HEK293 (cell line): ENCODE measurements at regions not wholly inside any gene's neighbourhood (a gene's known extent, or its start where the extent isn't known, plus 50 kb on each side); places are given as distances from the start of the nearest gene placed in this dataset.

Source experiments
- CTCF ChIA-PET: fragments of 350-600 bp; formaldehyde crosslinking; extraction: SDS; loops from one replicate; lab custom pipeline; 2021; ENCODE audit warnings: antibody characterized with exemption; lab: Yijun Ruan, JAX
- POLR2A ChIA-PET: fragments of 300-600 bp; formaldehyde crosslinking; extraction: SDS; loops from one replicate; lab custom pipeline; 2020; ENCODE audit warnings: antibody characterized with exemption, inconsistent platforms; lab: Yijun Ruan, JAX
- H3K27ac ChIP-seq: fragments of 200-500 bp; sonication (Bioruptor generic); 2 replicates; pipeline ENCODE4 v1.5.1; 2014; ENCODE audit warnings: low read depth, low read length, control low read depth, inconsistent platforms; ENCODE audit errors: extremely low read depth
- H3K36me3 ChIP-seq, 2 experiments: fragments of 200-500 bp in 1 of 2; sonication (Bioruptor generic) in 1 of 2; 1 replicate in 1 of 2; 2 replicates in 1 of 2; pipeline ENCODE4 v1.5.1; 2014 to 2017; ENCODE audit warnings: inconsistent platforms in 2 of 2, low read length in 2 of 2; ENCODE audit not compliant: control insufficient read depth in 2 of 2, insufficient read depth in 1 of 2
- H3K4me1 ChIP-seq: fragments of 200-500 bp; sonication (Bioruptor generic); 2 replicates; pipeline ENCODE4 v1.5.1; 2014; ENCODE audit warnings: mild to moderate bottlenecking, low read length, inconsistent platforms; ENCODE audit not compliant: control insufficient read depth, insufficient read depth
- H3K4me3 ChIP-seq: 2 replicates; pipeline ENCODE4 v1.5.1; 2011; ENCODE audit warnings: low read depth, mild to moderate bottlenecking, control low read depth, low read length, moderate library complexity
- H3K9me3 ChIP-seq: fragments of 200-500 bp; sonication (Bioruptor generic); 2 replicates; pipeline ENCODE4 v1.5.1; 2014; ENCODE audit warnings: low read depth, low read length, inconsistent platforms; ENCODE audit not compliant: control insufficient read depth, insufficient read depth
- WT1 ChIP-seq: fragments of 450-650 bp; formaldehyde crosslinking; IDR thresholded peaks from 2 replicates; pipeline ENCODE4 v1.5.1; 2016; ENCODE audit warnings: missing biosample characterization, missing genetic modification characterization
- ZBTB1 ChIP-seq: fragments of 450-650 bp; formaldehyde crosslinking; IDR thresholded peaks from 2 replicates; pipeline ENCODE4 v1.5.1; 2016; ENCODE audit warnings: missing biosample characterization, missing genetic modification characterization
- ZFHX2 ChIP-seq: fragments of 450-650 bp; formaldehyde crosslinking; conservative IDR thresholded peaks from 2 replicates; pipeline ENCODE4 v1.5.1; 2016; ENCODE audit warnings: missing biosample characterization, missing genetic modification characterization
- ZNF133 ChIP-seq: fragments of 450-650 bp; formaldehyde crosslinking; IDR thresholded peaks from 2 replicates; pipeline ENCODE4 v1.5.1; 2016; ENCODE audit warnings: missing biosample characterization, missing genetic modification characterization
- ZNF138 ChIP-seq: fragments of 450-650 bp; formaldehyde crosslinking; IDR thresholded peaks from 2 replicates; pipeline ENCODE4 v1.5.1; 2016; ENCODE audit warnings: missing biosample characterization, missing genetic modification characterization, borderline replicate concordance
- ZNF2 ChIP-seq: fragments of 450-650 bp; formaldehyde crosslinking; IDR thresholded peaks from 2 replicates; pipeline ENCODE4 v1.5.1; 2016; ENCODE audit warnings: missing biosample characterization, missing genetic modification characterization
- ZNF23 ChIP-seq: fragments of 450-650 bp; formaldehyde crosslinking; IDR thresholded peaks from 2 replicates; pipeline ENCODE4 v1.5.1; 2016; ENCODE audit warnings: missing biosample characterization, missing genetic modification characterization, borderline replicate concordance
- ZNF391 ChIP-seq: fragments of 450-650 bp; formaldehyde crosslinking; IDR thresholded peaks from 2 replicates; pipeline ENCODE4 v1.5.1; 2016; ENCODE audit warnings: low read depth, missing biosample characterization, missing genetic modification characterization, borderline replicate concordance
- ZNF548 ChIP-seq: fragments of 450-650 bp; formaldehyde crosslinking; IDR thresholded peaks from 2 replicates; pipeline ENCODE4 v1.5.1; 2016; ENCODE audit warnings: missing biosample characterization, missing genetic modification characterization
- ZNF571 ChIP-seq: fragments of 450-650 bp; formaldehyde crosslinking; IDR thresholded peaks from 2 replicates; pipeline ENCODE4 v1.5.0; 2017; ENCODE audit warnings: missing biosample characterization, missing genetic modification characterization
- ZNF629 ChIP-seq: fragments of 450-650 bp; formaldehyde crosslinking; IDR thresholded peaks from 2 replicates; pipeline ENCODE4 v1.5.1; 2017; ENCODE audit warnings: missing biosample characterization, missing genetic modification characterization
- ZNF792 ChIP-seq: fragments of 450-650 bp; formaldehyde crosslinking; IDR thresholded peaks from 2 replicates; pipeline ENCODE4 v1.5.1; 2016; ENCODE audit warnings: missing biosample characterization, missing genetic modification characterization
- ZSCAN23 ChIP-seq: fragments of 450-650 bp; formaldehyde crosslinking; IDR thresholded peaks from 2 replicates; pipeline ENCODE4 v1.5.1; 2016; ENCODE audit warnings: missing biosample characterization, missing genetic modification characterization
- ZSCAN30 ChIP-seq: fragments of 450-650 bp; IDR thresholded peaks from 2 replicates; pipeline ENCODE4 v1.5.1; 2018; ENCODE audit warnings: missing biosample characterization, mild to moderate bottlenecking, missing genetic modification characterization, moderate library complexity
- TF ChIP-seq, protein P1 (sequence below): fragments of 450-650 bp; IDR thresholded peaks from 2 replicates; pipeline ENCODE4 v1.5.1; 2018; ENCODE audit warnings: missing biosample characterization, mild to moderate bottlenecking, missing genetic modification characterization
- TF ChIP-seq, protein P2 (sequence below): fragments of 450-650 bp; formaldehyde crosslinking; IDR thresholded peaks from 2 replicates; pipeline ENCODE4 v1.5.1; 2016; ENCODE audit warnings: missing biosample characterization, missing genetic modification characterization
- TF ChIP-seq, protein P3 (sequence below): fragments of 450-650 bp; formaldehyde crosslinking; IDR thresholded peaks from 2 replicates; pipeline ENCODE4 v1.5.1; 2016; ENCODE audit warnings: missing biosample characterization, missing genetic modification characterization
- TF ChIP-seq, protein P4 (sequence below): fragments of 450-650 bp; formaldehyde crosslinking; IDR thresholded peaks from 2 replicates; pipeline ENCODE4 v1.5.1; 2017; ENCODE audit warnings: missing biosample characterization, missing genetic modification characterization
- TF ChIP-seq, protein P5 (sequence below): fragments of 450-650 bp; formaldehyde crosslinking; IDR thresholded peaks from 2 replicates; pipeline ENCODE4 v1.5.1; 2016; ENCODE audit warnings: missing biosample characterization, missing genetic modification characterization
- TF ChIP-seq, protein P6 (sequence below): fragments of 450-650 bp; formaldehyde crosslinking; IDR thresholded peaks from 2 replicates; pipeline ENCODE4 v1.5.1; 2016; ENCODE audit warnings: missing biosample characterization, missing genetic modification characterization, borderline replicate concordance

DNA sequence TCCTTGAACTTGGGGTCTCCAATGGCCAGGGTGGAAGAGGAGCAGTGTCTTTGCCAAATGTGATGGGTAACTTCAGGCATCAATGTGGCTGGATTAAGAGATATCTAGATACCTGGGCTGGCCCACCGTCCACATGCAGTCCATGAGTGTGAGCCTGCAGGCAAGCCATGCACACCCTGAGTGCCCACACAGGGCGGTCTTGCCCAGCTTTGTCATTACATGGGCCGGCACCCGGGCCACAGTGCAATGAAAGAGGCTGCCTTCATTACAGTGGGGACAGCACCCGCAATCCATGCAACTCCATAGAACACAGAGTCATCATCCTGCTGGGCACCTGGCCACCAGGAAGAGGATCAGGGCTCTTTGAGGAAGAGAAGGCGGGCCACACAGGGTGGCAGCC, 263.8 kb upstream of the IRX1 start (continued):
- TF ChIP-seq, protein P1, sequence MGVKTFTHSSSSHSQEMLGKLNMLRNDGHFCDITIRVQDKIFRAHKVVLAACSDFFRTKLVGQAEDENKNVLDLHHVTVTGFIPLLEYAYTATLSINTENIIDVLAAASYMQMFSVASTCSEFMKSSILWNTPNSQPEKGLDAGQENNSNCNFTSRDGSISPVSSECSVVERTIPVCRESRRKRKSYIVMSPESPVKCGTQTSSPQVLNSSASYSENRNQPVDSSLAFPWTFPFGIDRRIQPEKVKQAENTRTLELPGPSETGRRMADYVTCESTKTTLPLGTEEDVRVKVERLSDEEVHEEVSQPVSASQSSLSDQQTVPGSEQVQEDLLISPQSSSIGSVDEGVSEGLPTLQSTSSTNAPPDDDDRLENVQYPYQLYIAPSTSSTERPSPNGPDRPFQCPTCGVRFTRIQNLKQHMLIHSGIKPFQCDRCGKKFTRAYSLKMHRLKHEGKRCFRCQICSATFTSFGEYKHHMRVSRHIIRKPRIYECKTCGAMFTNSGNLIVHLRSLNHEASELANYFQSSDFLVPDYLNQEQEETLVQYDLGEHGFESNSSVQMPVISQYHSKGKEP = no peak
- no peak for TF ChIP-seq ZNF571
- TF ChIP-seq ZNF792 (tag by site-specific recombination) = no peak
- no peak for TF ChIP-seq ZFHX2 (tag by site-specific recombination)
- TF ChIP-seq ZNF548 (tag by site-specific recombination) = no peak
- TF ChIP-seq WT1 (tag by site-specific recombination) = no peak
- TF ChIP-seq, protein P2, sequence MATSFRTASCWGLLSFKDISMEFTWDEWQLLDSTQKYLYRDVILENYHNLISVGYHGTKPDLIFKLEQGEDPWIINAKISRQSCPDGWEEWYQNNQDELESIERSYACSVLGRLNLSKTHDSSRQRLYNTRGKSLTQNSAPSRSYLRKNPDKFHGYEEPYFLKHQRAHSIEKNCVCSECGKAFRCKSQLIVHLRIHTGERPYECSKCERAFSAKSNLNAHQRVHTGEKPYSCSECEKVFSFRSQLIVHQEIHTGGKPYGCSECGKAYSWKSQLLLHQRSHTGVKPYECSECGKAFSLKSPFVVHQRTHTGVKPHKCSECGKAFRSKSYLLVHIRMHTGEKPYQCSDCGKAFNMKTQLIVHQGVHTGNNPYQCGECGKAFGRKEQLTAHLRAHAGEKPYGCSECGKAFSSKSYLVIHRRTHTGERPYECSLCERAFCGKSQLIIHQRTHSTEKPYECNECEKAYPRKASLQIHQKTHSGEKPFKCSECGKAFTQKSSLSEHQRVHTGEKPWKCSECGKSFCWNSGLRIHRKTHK = no peak
- no peak for TF ChIP-seq ZSCAN30
- no peak for TF ChIP-seq ZSCAN23 (tag by site-specific recombination)
- TF ChIP-seq ZNF138 (tag by site-specific recombination) = no peak
- TF ChIP-seq, protein P3, sequence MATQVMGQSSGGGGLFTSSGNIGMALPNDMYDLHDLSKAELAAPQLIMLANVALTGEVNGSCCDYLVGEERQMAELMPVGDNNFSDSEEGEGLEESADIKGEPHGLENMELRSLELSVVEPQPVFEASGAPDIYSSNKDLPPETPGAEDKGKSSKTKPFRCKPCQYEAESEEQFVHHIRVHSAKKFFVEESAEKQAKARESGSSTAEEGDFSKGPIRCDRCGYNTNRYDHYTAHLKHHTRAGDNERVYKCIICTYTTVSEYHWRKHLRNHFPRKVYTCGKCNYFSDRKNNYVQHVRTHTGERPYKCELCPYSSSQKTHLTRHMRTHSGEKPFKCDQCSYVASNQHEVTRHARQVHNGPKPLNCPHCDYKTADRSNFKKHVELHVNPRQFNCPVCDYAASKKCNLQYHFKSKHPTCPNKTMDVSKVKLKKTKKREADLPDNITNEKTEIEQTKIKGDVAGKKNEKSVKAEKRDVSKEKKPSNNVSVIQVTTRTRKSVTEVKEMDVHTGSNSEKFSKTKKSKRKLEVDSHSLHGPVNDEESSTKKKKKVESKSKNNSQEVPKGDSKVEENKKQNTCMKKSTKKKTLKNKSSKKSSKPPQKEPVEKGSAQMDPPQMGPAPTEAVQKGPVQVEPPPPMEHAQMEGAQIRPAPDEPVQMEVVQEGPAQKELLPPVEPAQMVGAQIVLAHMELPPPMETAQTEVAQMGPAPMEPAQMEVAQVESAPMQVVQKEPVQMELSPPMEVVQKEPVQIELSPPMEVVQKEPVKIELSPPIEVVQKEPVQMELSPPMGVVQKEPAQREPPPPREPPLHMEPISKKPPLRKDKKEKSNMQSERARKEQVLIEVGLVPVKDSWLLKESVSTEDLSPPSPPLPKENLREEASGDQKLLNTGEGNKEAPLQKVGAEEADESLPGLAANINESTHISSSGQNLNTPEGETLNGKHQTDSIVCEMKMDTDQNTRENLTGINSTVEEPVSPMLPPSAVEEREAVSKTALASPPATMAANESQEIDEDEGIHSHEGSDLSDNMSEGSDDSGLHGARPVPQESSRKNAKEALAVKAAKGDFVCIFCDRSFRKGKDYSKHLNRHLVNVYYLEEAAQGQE (tag by site-specific recombination) = no peak

DNA sequence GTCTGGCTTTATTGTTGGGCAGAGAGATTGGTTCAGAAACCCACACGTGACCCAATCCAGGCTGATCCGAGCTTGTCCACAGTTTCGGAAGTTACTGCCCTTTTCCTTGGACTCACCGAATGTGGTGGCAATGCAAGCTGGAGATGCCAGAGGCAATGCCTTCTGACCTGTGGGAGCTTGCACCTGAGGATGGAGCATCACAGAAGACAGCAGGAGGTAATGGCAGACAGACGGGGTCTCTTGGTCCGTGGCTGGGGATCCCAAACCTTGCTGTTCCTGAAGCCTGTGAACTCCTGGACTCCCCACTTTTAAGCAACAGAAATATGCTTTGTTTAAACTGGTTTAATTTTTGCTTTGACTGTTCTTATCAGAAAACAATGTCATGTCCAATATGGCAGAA, 265.2 kb upstream of the IRX1 start:
- no peak overlapping the region for H3K4me3 ChIP-seq
- no peaks in the 10 kb centered on the region for H3K4me1 ChIP-seq
- CTCF ChIA-PET = no interaction called here
- no peaks in the 10 kb centered on the region for H3K9me3 ChIP-seq
- POLR2A ChIA-PET = no interaction called here
- H3K27ac ChIP-seq = no peak overlapping the region
- H3K36me3 ChIP-seq = no peaks in the 10 kb centered on the region
- TF ChIP-seq ZNF133 (tag by site-specific recombination) = no peak

DNA sequence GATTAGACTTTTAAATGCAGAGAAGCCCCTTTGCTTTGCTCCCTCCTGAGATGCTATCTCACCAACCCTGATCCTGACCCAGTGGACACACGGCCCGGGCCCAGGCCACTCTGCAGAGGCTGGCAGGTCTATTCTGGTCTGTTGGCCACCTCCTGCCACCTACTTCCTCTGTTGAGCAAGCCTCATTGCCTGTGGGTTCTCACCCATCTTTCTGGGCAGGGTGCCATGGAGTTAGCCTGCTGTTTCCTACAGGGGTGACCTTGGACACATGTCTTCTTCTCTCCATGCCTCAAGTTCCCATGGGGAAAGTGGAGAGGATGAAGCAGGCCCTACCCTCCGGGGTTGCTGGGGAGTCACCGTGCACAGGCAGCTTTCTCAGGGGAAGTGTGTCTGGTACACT, 266.2 kb upstream of the IRX1 start:
- H3K4me3 ChIP-seq = no peak overlapping the region
- no peaks in the 10 kb centered on the region for H3K36me3 ChIP-seq
- ChIA-PET CTCF (no interaction called here), POLR2A (no interaction called here)
- H3K9me3 ChIP-seq = no peaks in the 10 kb centered on the region
- H3K4me1 ChIP-seq = no peaks in the 10 kb centered on the region
- no peak overlapping the region for H3K27ac ChIP-seq
- TF ChIP-seq, protein P4, sequence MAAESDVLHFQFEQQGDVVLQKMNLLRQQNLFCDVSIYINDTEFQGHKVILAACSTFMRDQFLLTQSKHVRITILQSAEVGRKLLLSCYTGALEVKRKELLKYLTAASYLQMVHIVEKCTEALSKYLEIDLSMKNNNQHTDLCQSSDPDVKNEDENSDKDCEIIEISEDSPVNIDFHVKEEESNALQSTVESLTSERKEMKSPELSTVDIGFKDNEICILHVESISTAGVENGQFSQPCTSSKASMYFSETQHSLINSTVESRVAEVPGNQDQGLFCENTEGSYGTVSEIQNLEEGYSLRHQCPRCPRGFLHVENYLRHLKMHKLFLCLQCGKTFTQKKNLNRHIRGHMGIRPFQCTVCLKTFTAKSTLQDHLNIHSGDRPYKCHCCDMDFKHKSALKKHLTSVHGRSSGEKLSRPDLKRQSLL (tag by site-specific recombination) = no peak
- TF ChIP-seq ZNF391 (tag by site-specific recombination) (no peak), ZNF23 (no peak), ZNF629 (tag by site-specific recombination) (no peak), ZBTB1 (tag by site-specific recombination) (no peak), ZNF2 (tag by site-specific recombination) (no peak), ZNF548 (tag by site-specific recombination) (no peak)
- TF ChIP-seq, protein P5, sequence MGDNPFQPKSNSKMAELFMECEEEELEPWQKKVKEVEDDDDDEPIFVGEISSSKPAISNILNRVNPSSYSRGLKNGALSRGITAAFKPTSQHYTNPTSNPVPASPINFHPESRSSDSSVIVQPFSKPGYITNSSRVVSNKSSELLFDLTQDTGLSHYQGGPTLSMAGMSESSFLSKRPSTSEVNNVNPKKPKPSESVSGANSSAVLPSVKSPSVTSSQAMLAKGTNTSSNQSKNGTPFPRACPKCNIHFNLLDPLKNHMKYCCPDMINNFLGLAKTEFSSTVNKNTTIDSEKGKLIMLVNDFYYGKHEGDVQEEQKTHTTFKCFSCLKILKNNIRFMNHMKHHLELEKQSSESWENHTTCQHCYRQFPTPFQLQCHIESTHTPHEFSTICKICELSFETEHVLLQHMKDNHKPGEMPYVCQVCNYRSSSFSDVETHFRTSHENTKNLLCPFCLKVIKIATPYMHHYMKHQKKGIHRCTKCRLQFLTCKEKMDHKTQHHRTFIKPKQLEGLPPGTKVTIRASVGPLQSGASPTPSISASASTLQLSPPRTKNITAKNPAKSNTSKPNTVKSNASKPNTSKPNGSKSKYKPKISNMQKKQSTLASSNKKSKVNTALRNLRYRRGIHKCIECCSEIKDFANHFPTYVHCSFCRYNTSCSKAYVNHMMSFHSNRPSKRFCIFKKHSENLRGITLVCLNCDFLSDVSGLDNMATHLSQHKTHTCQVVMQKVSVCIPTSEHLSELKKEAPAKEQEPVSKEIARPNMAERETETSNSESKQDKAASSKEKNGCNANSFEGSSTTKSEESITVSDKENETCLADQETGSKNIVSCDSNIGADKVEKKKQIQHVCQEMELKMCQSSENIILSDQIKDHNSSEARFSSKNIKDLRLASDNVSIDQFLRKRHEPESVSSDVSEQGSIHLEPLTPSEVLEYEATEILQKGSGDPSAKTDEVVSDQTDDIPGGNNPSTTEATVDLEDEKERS (tag by site-specific recombination) = no peak
- TF ChIP-seq, protein P6, sequence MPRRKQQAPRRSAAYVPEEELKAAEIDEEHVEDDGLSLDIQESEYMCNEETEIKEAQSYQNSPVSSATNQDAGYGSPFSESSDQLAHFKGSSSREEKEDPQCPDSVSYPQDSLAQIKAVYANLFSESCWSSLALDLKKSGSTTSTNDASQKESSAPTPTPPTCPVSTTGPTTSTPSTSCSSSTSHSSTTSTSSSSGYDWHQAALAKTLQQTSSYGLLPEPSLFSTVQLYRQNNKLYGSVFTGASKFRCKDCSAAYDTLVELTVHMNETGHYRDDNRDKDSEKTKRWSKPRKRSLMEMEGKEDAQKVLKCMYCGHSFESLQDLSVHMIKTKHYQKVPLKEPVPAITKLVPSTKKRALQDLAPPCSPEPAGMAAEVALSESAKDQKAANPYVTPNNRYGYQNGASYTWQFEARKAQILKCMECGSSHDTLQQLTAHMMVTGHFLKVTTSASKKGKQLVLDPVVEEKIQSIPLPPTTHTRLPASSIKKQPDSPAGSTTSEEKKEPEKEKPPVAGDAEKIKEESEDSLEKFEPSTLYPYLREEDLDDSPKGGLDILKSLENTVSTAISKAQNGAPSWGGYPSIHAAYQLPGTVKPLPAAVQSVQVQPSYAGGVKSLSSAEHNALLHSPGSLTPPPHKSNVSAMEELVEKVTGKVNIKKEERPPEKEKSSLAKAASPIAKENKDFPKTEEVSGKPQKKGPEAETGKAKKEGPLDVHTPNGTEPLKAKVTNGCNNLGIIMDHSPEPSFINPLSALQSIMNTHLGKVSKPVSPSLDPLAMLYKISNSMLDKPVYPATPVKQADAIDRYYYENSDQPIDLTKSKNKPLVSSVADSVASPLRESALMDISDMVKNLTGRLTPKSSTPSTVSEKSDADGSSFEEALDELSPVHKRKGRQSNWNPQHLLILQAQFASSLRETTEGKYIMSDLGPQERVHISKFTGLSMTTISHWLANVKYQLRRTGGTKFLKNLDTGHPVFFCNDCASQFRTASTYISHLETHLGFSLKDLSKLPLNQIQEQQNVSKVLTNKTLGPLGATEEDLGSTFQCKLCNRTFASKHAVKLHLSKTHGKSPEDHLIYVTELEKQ (tag by site-specific recombination) = no peak
